Spleen (tissue), 11 donors: ENCODE measurements at regions not wholly inside any gene's neighbourhood (a gene's known extent, or its start where the extent isn't known, plus 50 kb on each side); places are given as distances from the start of the nearest gene placed in this dataset.

ENCODE experiments used
- DNase-seq: peaks from one replicate; pipeline ENCODE4 v3.0.0-alpha.2; 2020
- H3K27ac ChIP-seq, 8 donors: fragments of 200-600 bp; sonication (generic) in 7 of 8; 1 replicate in 4 of 8; 2 replicates in 4 of 8; pipeline versions ENCODE4 v1.5.0 to v1.8.0; 2016 to 2021; ENCODE audit warnings: inconsistent platforms in 4 of 8, mild to moderate bottlenecking in 4 of 8, moderate library complexity in 1 of 8
- H3K27me3 ChIP-seq, 7 donors: fragments of 200-600 bp; sonication (generic) in 6 of 7; replicated peaks in 1 of 7; 1 replicate in 4 of 7; 2 replicates in 3 of 7; pipeline versions ENCODE4 v1.5.0 to v1.8.0; 2016 to 2021; ENCODE audit warnings: inconsistent platforms in 3 of 7, mild to moderate bottlenecking in 1 of 7
- H3K36me3 ChIP-seq, 6 donors: fragments of 200-600 bp; sonication (generic) in 5 of 6; 1 replicate in 4 of 6; 2 replicates in 2 of 6; pipeline versions ENCODE4 v1.5.0 to v1.8.0; 2016 to 2021; ENCODE audit warnings: inconsistent platforms in 2 of 6
- H3K4me1 ChIP-seq, 6 donors: fragments of 200-600 bp; sonication (generic) in 5 of 6; 1 replicate in 3 of 6; 2 replicates in 3 of 6; pipeline versions ENCODE4 v1.5.0 to v1.8.0; 2016 to 2021; ENCODE audit warnings: inconsistent platforms in 3 of 6
- H3K4me3 ChIP-seq, 8 donors: fragments of 200-600 bp; sonication (generic) in 7 of 8; 1 replicate in 4 of 8; 2 replicates in 4 of 8; pipeline versions ENCODE4 v1.5.0 to v1.8.0; 2016 to 2021; ENCODE audit warnings: inconsistent platforms in 4 of 8, mild to moderate bottlenecking in 4 of 8, moderate library complexity in 2 of 8
- H3K9me3 ChIP-seq, 8 donors: fragments of 200-600 bp; sonication (generic) in 7 of 8; 1 replicate in 4 of 8; 2 replicates in 4 of 8; pipeline versions ENCODE4 v1.5.0 to v1.8.0; 2016 to 2021; ENCODE audit warnings: inconsistent platforms in 4 of 8
- CTCF ChIP-seq, 11 experiments: fragments of 200-600 bp in 7 of 11; fragments of 450-650 bp in 4 of 11; sonication (generic) in 4 of 11; IDR thresholded peaks in 8 of 11; conservative IDR thresholded peaks in 3 of 11; 1 replicate in 7 of 11; 2 replicates in 4 of 11; pipeline versions ENCODE4 v1.4.0 to v1.8.0; 2016 to 2021; ENCODE audit warnings: antibody characterized with exemption in 11 of 11, inconsistent platforms in 4 of 11, mild to moderate bottlenecking in 1 of 11
- POLR2A ChIP-seq, 3 donors: fragments of 450-650 bp; IDR thresholded peaks; one replicate each; pipeline ENCODE4 v1.5.1; 2017; ENCODE audit warnings: antibody characterized with exemption in 3 of 3, mild to moderate bottlenecking in 1 of 3
- POLR2AphosphoS5 ChIP-seq, 3 donors: sonication (generic); formaldehyde crosslinking; IDR thresholded peaks; one replicate each; pipeline ENCODE4 v1.5.1; 2017; ENCODE audit warnings: antibody characterized with exemption in 3 of 3
- WGBS, 5 donors: extraction: QIAGEN DNeasy Blood & Tissue Kit in 3 of 5; methylation state at CpG; one replicate each; pipeline versions ENCODE4 v1.1.5 to v1.1.7; 2013 to 2018; 5-methylcytosine and 5-hydroxymethylcytosine counted together
- intact Hi-C: fragments of 100-400 bp; cut with DNase I; formaldehyde crosslinking; loops from one replicate; pipeline ENCODE4 v1.15.0; 2023; ENCODE audit warnings: low total_unique reads
- donor health status: healthy with polysubstance abuse.
- donor health status: DM: no; HTN: no; CAD: no; lungs with moderate emphysema.
- donor health status: DM: no; HTN: no; CAD: no.
- donor health status: Bipolar disorder and iron deficiency.
- donor health status: healthy.
- donor health status: DM: no; HTN: no; CAD: no.
- donor health status: DM: yes; HTN: yes; CAD: no.

- no peak for DNase-seq
- no peak overlapping the region for H3K27ac ChIP-seq
- intact Hi-C loops = no loop called here
- no peaks in the 10 kb centered on the region for H3K27me3 ChIP-seq
- TF ChIP-seq POLR2AphosphoS5 (IDR thresholded peaks at IDR 0.05) (no peak), POLR2A (IDR thresholded peaks at IDR 0.05) (no peak), CTCF (IDR thresholded peaks at IDR 0.05 in 8 of 11, conservative IDR thresholded peaks at IDR 0.05 in 3 of 11) (no peak)
- no peaks in the 10 kb centered on the region for H3K4me1 ChIP-seq
- no peaks in the 10 kb centered on the region for H3K36me3 ChIP-seq
- H3K4me3 ChIP-seq = no peak overlapping the region
- H3K9me3 ChIP-seq = no peaks in the 10 kb centered on the region
Observed at GRCh38 chr3:144626835-144627234, 655.2 kb downstream of the DIPK2A start.

- no peaks in the 10 kb centered on the region for H3K36me3 ChIP-seq
- no peak overlapping the region for H3K27ac ChIP-seq
- WGBS, 5 donors = 86 to 92% (median 87%) methylated on average over 4 of the region's 4 CpGs
- H3K27me3 ChIP-seq = no peaks in the 10 kb centered on the region
- H3K4me1 ChIP-seq = no peaks in the 10 kb centered on the region
- H3K9me3 ChIP-seq = no peaks in the 10 kb centered on the region
- intact Hi-C loops = no loop called here
- no peak for TF ChIP-seq POLR2AphosphoS5 (IDR thresholded peaks at IDR 0.05)
- H3K4me3 ChIP-seq = no peak overlapping the region
- DNase-seq = no peak
Observed at GRCh38 chr3:144629381-144629780, 657.8 kb downstream of the DIPK2A start.

GRCh38 chr3:144636833-144637232 lies 665.2 kb downstream of the DIPK2A start:
- no peak overlapping the region for H3K27ac ChIP-seq
- 73 to 94% (median 86%) methylated on average over 2 of the region's 2 CpGs for WGBS, 5 donors
- intact Hi-C loops = no loop called here
- H3K9me3 ChIP-seq = peaks cover 0 to 4% (median 0%) of the 10 kb centered on the region in 8 donors
- DNase-seq = no peak
- no peaks in the 10 kb centered on the region for H3K4me1 ChIP-seq
- no peaks in the 10 kb centered on the region for H3K27me3 ChIP-seq
- TF ChIP-seq CTCF (IDR thresholded peaks at IDR 0.05 in 8 of 11, conservative IDR thresholded peaks at IDR 0.05 in 3 of 11) (no peak), POLR2A (IDR thresholded peaks at IDR 0.05) (no peak), POLR2AphosphoS5 (IDR thresholded peaks at IDR 0.05) (no peak)
- H3K4me3 ChIP-seq = no peak overlapping the region
- H3K36me3 ChIP-seq = no peaks in the 10 kb centered on the region

- no peak overlapping the region for H3K4me3 ChIP-seq
- H3K27ac ChIP-seq = no peak overlapping the region
- no peak for DNase-seq
- no peaks in the 10 kb centered on the region for H3K36me3 ChIP-seq
- H3K4me1 ChIP-seq = no peaks in the 10 kb centered on the region
- TF ChIP-seq POLR2A (IDR thresholded peaks at IDR 0.05) (no peak), POLR2AphosphoS5 (IDR thresholded peaks at IDR 0.05) (no peak), CTCF (IDR thresholded peaks at IDR 0.05 in 8 of 11, conservative IDR thresholded peaks at IDR 0.05 in 3 of 11) (no peak)
- H3K27me3 ChIP-seq = no peaks in the 10 kb centered on the region
- H3K9me3 ChIP-seq = peaks cover 0 to 4% (median 0%) of the 10 kb centered on the region in 8 donors
- intact Hi-C loops = no loop called here
Observed at GRCh38 chr3:144638009-144638408, 666.4 kb downstream of the DIPK2A start.

GRCh38 chr3:144643771-144644198 lies 672.2 kb downstream of the DIPK2A start:
- no peak for DNase-seq
- 70 to 88% (median 82%) methylated on average over 3 of the region's 3 CpGs for WGBS, 5 donors

More at GRCh38 chr3:144643771-144644198, 672.2 kb downstream of the DIPK2A start:
- TF ChIP-seq POLR2AphosphoS5 (IDR thresholded peaks at IDR 0.05) (no peak), POLR2A (IDR thresholded peaks at IDR 0.05) (no peak), CTCF (IDR thresholded peaks at IDR 0.05 in 8 of 11, conservative IDR thresholded peaks at IDR 0.05 in 3 of 11) (no peak)
- Histone ChIP-seq H3K9me3 (peaks cover 0 to 4% (median 0%) of the 10 kb centered on the region in 8 donors), H3K4me3 (no peak overlapping the region), H3K27me3 (no peaks in the 10 kb centered on the region), H3K27ac (no peak overlapping the region), H3K36me3 (no peaks in the 10 kb centered on the region), H3K4me1 (no peaks in the 10 kb centered on the region)
- intact Hi-C loops = no loop called here
